HG03097 (cell line): ENCODE measurements at regions not wholly inside any gene's neighbourhood (a gene's known extent, or its start where the extent isn't known, plus 50 kb on each side); places are given as distances from the start of the nearest gene placed in this dataset.

Experiments
- ATAC-seq: cut with Tn5 transposase; IDR thresholded peaks from one replicate; pipeline ENCODE4 v1.9.1; 2021; ENCODE audit not compliant: unreplicated experiment, low FRiP score

- ATAC-seq = no peak
Measured at GRCh38 chr1:218633238-218633988, 288.3 kb downstream of the TGFB2 start.

GRCh38 chr1:218634212-218634611 is 289.1 kb downstream of the TGFB2 start:
- ATAC-seq = no peak

- ATAC-seq = no peak
Measured at GRCh38 chr1:218636548-218636947, 291.4 kb downstream of the TGFB2 start.

- no peak for ATAC-seq
Measured at GRCh38 chr1:218640173-218640572, 295.0 kb downstream of the TGFB2 start.

GRCh38 chr1:218642033-218642948 is 297.2 kb downstream of the TGFB2 start:
- no peak for ATAC-seq

- ATAC-seq = no peak
Measured at GRCh38 chr1:218643281-218643680, 298.1 kb downstream of the TGFB2 start.

- no peak for ATAC-seq
Measured at GRCh38 chr1:218643926-218644325, 298.8 kb downstream of the TGFB2 start.

GRCh38 chr1:218646288-218646687 is 301.2 kb downstream of the TGFB2 start:
- no peak for ATAC-seq

- no peak for ATAC-seq
Measured at GRCh38 chr1:218656301-218657037, 311.3 kb downstream of the TGFB2 start.

- ATAC-seq = no peak
Measured at GRCh38 chr1:218658269-218658668, 313.1 kb downstream of the TGFB2 start.

GRCh38 chr1:218658899-218659298 is 313.8 kb downstream of the TGFB2 start:
- ATAC-seq = no peak

- no peak for ATAC-seq
Measured at GRCh38 chr1:218659911-218660677, 315.0 kb downstream of the TGFB2 start.

- no peak for ATAC-seq
Measured at GRCh38 chr1:218660678-218661053, 315.5 kb downstream of the TGFB2 start.

GRCh38 chr1:218661411-218661810 is 316.3 kb downstream of the TGFB2 start:
- no peak for ATAC-seq

GRCh38 chr1:218664385-218665170 is 319.4 kb downstream of the TGFB2 start:
- ATAC-seq = no peak

- ATAC-seq = no peak
Measured at GRCh38 chr1:218665221-218665620, 320.1 kb downstream of the TGFB2 start.

GRCh38 chr1:218666263-218666662 is 321.1 kb downstream of the TGFB2 start:
- ATAC-seq = no peak

GRCh38 chr1:218667781-218668516 is 322.8 kb downstream of the TGFB2 start:
- ATAC-seq = no peak

- ATAC-seq = no peak
Measured at GRCh38 chr1:218669431-218669830, 324.3 kb downstream of the TGFB2 start.
